Uterus (tissue), 2 donors: ENCODE measurements at regions not wholly inside any gene's neighbourhood (a gene's known extent, or its start where the extent isn't known, plus 50 kb on each side); places are given as distances from the start of the nearest gene placed in this dataset.

Experiments used
- CTCF ChIP-seq, 4 experiments: fragments of 200-600 bp in 2 of 4; fragments of 450-650 bp in 2 of 4; sonication (generic) in 2 of 4; IDR thresholded peaks; one replicate each; pipeline ENCODE4 v1.5.1; 2016 to 2019; ENCODE audit warnings: antibody characterized with exemption in 4 of 4, mild to moderate bottlenecking in 2 of 4, moderate library complexity in 1 of 4
- POLR2A ChIP-seq, 2 donors: fragments of 450-650 bp; IDR thresholded peaks; one replicate each; pipeline ENCODE4 v1.6.1; 2016; ENCODE audit warnings: antibody characterized with exemption in 2 of 2, mild to moderate bottlenecking in 1 of 2, moderate library complexity in 1 of 2

GRCh38 chr13:97885641-97886040 lies 67.8 kb upstream of the IPO5 start:
- TF ChIP-seq CTCF (IDR thresholded peaks at IDR 0.05) (no peak), POLR2A (IDR thresholded peaks at IDR 0.05) (no peak)
